ENCODE measurements at regions not wholly inside any gene's neighbourhood (a gene's known extent, or its start where the extent isn't known, plus 50 kb on each side); places are given as distances from the start of the nearest gene placed in this dataset.

DNA sequence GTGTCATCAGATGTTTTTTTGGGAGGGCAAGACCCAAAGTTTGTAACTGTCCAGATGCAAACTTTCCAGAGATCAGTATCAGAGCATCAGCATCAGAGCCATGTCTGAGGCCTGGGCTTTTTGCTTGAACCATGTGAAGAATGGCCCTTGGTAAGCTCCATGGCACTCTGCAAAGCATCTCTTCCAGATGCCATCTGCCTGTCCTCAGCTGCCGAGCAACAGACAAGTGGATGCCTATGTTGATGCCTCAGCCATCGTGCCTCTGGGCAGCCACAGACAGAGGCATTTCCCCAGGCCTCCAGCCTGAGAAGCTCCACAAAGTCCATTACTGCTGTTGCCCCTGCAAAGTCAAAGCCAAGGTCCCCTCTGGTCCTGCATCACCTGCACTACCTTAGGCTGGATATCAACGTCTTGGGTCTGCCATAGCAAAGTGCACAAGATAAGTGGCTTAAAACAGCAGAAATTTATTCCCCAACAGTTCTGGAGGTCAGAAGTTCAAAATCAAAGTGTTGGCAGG, 670.2 kb upstream of the MKI67 start:
- Histone ChIP-seq H3K4me1 (ENCODE audit: control insufficient read depth, insufficient read depth, low read length) (no peaks in the 10 kb centered on the region), H3K4me3 (ENCODE audit: low read length) (no peak overlapping the region), H3K9ac (ENCODE audit: low read length) (no peak overlapping the region)

DNA sequence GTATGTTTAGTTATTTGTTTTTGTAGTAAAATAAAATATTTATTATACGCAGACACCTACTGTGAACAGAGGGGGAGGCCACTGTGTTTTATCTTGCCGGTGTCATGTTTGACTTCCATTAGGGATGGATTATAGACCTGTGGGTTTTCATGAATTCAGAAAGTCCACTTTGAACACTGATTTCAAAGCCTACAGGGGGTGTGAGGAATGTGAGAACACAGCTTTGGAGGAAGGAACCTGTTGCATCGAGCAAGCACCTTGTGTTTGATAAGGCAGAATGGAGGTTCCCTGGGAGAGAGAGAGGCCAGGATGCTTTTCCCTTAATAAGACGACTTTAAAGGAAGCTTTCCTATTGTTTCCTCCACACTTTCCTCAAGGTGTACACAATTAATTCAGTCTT, 665.0 kb upstream of the MGMT start:
- Histone ChIP-seq H3K36me3 (ENCODE audit: control insufficient read depth, insufficient read depth, low read length) (no peaks in the 10 kb centered on the region), H3K4me1 (ENCODE audit: control insufficient read depth, insufficient read depth, low read length) (no peaks in the 10 kb centered on the region)

More for the DNA sequence above, 670.2 kb upstream of the MKI67 start:
- no peaks in the 10 kb centered on the region for H3K9me3 ChIP-seq (ENCODE audit: control insufficient read depth, low read length)
- no peaks in the 10 kb centered on the region for H3K27me3 ChIP-seq (ENCODE audit: control insufficient read depth, insufficient read depth, low read length)
- H3K36me3 ChIP-seq (ENCODE audit: control insufficient read depth, insufficient read depth, low read length), result no peaks in the 10 kb centered on the region

DNA sequence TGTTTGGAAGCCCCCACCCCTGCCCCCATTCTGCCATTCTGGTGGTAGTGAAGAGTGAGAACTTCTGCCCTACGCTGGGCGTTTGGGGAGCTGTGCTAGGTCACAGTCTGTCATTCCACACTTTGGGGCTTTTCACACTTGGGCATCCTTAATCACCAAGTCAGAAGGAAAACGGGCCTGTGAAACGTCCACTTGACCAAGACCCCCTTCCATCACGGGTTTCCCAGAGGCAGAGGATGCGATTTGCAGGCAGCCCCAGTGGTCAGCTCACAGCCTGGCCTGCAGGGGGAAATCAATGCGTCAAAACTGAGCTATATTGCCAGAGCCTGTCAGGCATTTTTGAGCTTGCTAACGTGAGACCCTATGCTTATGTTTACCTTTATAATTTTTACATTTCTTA, 663.3 kb upstream of the MGMT start:
- H3K27me3 ChIP-seq (ENCODE audit: control insufficient read depth, insufficient read depth, low read length), result no peaks in the 10 kb centered on the region
- no peak overlapping the region for H3K9ac ChIP-seq (ENCODE audit: low read length)
- H3K9me3 ChIP-seq (ENCODE audit: control insufficient read depth, low read length), result no peaks in the 10 kb centered on the region
- H3K36me3 ChIP-seq (ENCODE audit: control insufficient read depth, insufficient read depth, low read length), result no peaks in the 10 kb centered on the region
- H3K4me3 ChIP-seq (ENCODE audit: low read length), result no peak overlapping the region
- no peaks in the 10 kb centered on the region for H3K4me1 ChIP-seq (ENCODE audit: control insufficient read depth, insufficient read depth, low read length)

More for the DNA sequence above, 665.0 kb upstream of the MGMT start:
- Histone ChIP-seq H3K27me3 (ENCODE audit: control insufficient read depth, insufficient read depth, low read length) (no peaks in the 10 kb centered on the region), H3K9me3 (ENCODE audit: control insufficient read depth, low read length) (no peaks in the 10 kb centered on the region), H3K4me3 (ENCODE audit: low read length) (no peak overlapping the region), H3K9ac (ENCODE audit: low read length) (no peak overlapping the region)

DNA sequence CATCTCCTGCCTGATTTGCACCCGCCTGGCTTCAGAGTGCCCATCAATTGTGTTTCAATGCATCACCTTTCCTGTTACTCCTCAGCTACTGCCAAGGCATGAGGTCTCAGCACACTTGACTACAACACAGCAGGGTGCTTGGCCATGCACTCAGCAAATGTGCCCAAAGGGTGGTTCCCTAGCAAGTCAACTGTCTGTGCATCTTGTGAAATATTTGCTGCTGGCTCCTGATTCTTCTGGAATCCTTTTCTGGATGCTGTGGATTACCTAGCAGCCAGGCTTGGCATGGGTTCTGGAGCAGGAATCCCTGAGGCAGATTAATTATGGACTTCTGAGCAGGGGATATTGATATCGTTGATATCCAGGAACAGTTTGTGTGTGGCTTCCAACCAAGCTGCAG, 662.6 kb upstream of the MGMT start:
- no peaks in the 10 kb centered on the region for H3K4me1 ChIP-seq (ENCODE audit: control insufficient read depth, insufficient read depth, low read length)
- H3K9ac ChIP-seq (ENCODE audit: low read length), result no peak overlapping the region
- no peaks in the 10 kb centered on the region for H3K27me3 ChIP-seq (ENCODE audit: control insufficient read depth, insufficient read depth, low read length)
- H3K36me3 ChIP-seq (ENCODE audit: control insufficient read depth, insufficient read depth, low read length), result no peaks in the 10 kb centered on the region
- H3K4me3 ChIP-seq (ENCODE audit: low read length), result no peak overlapping the region
- no peaks in the 10 kb centered on the region for H3K9me3 ChIP-seq (ENCODE audit: control insufficient read depth, low read length)

DNA sequence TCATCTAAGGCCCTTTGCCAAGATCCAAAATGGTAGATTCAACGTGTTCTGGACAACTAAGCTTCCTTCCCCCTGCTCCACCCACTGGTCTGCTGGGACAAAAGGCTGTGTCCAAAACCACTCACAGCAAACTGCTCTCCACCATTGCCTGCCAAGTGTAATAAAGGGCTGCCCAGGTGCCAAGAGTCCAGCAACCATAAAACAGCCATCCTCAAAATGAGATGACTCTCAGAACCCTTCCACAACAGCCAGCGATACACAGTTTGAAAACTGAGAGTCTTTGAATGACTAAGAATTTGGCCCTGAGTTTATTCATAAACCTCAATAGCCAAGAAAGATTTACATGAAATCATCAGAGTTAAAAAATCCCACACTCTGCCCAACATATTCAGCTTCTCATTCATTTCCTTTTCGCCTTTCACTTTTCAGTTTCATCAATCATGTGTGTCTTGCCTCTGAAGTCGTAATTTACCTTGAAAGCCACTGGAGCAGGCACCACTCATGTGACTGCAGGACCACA, 658.1 kb upstream of the MGMT start:
- Histone ChIP-seq H3K9me3 (ENCODE audit: control insufficient read depth, low read length) (no peaks in the 10 kb centered on the region), H3K27me3 (ENCODE audit: control insufficient read depth, insufficient read depth, low read length) (no peaks in the 10 kb centered on the region), H3K9ac (ENCODE audit: low read length) (no peak overlapping the region), H3K4me3 (ENCODE audit: low read length) (no peak overlapping the region), H3K36me3 (ENCODE audit: control insufficient read depth, insufficient read depth, low read length) (no peaks in the 10 kb centered on the region), H3K4me1 (ENCODE audit: control insufficient read depth, insufficient read depth, low read length) (no peaks in the 10 kb centered on the region)

DNA sequence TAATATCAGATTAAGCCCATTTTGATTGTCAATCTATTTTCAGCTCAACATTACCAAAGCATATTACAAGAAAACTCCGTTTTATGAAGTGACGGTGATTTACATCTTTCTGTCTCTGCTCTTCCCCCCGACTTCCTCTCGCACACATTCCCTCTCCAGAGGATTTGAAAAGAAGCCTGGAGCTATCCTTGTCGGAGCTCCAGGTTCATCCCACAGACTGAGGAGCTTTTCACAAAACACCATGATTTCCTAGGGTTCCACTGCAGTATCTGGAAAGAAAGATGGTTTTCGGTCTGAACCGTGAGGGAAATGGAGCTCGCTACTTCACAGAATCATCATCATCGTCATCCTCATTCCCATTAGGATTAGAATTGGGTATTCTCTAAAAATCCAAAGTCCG, 655.5 kb upstream of the MGMT start:
- Histone ChIP-seq H3K4me1 (ENCODE audit: control insufficient read depth, insufficient read depth, low read length) (no peaks in the 10 kb centered on the region), H3K36me3 (ENCODE audit: control insufficient read depth, insufficient read depth, low read length) (no peaks in the 10 kb centered on the region), H3K9ac (ENCODE audit: low read length) (no peak overlapping the region), H3K27me3 (ENCODE audit: control insufficient read depth, insufficient read depth, low read length) (no peaks in the 10 kb centered on the region), H3K4me3 (ENCODE audit: low read length) (no peak overlapping the region), H3K9me3 (ENCODE audit: control insufficient read depth, low read length) (no peaks in the 10 kb centered on the region)

DNA sequence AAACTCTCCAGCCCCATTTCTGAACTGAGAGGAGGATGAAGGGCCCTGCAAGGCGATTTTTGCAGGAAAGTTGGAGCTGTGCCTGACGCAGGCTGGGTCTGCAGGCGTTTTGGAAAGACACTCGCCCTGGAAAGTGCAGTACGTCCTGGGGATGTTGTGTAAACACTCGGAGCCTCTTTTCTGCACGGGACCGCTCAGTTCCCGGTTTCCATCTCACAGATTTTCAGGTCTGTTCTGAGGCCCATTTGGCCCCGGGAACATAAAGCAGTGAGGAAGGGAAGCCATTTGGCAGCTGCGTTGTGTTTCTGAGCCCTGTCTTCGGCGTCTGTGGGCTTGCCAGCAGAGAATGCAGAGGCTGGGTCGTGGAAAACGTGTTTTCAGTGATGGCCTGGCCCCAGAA, 655.0 kb upstream of the MGMT start:
- no peak overlapping the region for H3K4me3 ChIP-seq (ENCODE audit: low read length)
- H3K27me3 ChIP-seq (ENCODE audit: control insufficient read depth, insufficient read depth, low read length), result no peaks in the 10 kb centered on the region
- no peak overlapping the region for H3K9ac ChIP-seq (ENCODE audit: low read length)
- H3K9me3 ChIP-seq (ENCODE audit: control insufficient read depth, low read length), result no peaks in the 10 kb centered on the region
- H3K4me1 ChIP-seq (ENCODE audit: control insufficient read depth, insufficient read depth, low read length), result no peaks in the 10 kb centered on the region
- H3K36me3 ChIP-seq (ENCODE audit: control insufficient read depth, insufficient read depth, low read length), result no peaks in the 10 kb centered on the region

DNA sequence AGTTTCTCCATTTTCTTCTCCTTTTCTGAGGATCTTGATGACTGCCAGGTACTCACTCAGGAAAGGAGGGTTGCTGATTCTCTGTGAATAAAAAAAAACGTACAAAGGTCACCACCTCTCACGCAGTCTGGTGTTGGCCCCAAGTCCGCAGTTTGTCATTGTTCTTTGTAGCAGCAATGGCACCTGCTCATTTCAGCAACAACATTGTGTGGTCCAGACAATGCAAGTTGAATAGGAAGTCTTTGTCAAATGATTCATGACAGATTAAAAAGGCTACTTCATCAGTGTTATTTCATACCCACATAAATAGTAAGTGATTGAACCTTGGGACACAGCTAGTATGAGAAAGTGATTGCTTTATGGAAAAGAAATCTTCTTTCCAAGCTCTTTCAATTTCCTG, 653.5 kb upstream of the MGMT start:
- Histone ChIP-seq H3K4me3 (ENCODE audit: low read length) (no peak overlapping the region), H3K9ac (ENCODE audit: low read length) (no peak overlapping the region), H3K9me3 (ENCODE audit: control insufficient read depth, low read length) (no peaks in the 10 kb centered on the region), H3K36me3 (ENCODE audit: control insufficient read depth, insufficient read depth, low read length) (no peaks in the 10 kb centered on the region), H3K27me3 (ENCODE audit: control insufficient read depth, insufficient read depth, low read length) (no peaks in the 10 kb centered on the region), H3K4me1 (ENCODE audit: control insufficient read depth, insufficient read depth, low read length) (no peaks in the 10 kb centered on the region)

DNA sequence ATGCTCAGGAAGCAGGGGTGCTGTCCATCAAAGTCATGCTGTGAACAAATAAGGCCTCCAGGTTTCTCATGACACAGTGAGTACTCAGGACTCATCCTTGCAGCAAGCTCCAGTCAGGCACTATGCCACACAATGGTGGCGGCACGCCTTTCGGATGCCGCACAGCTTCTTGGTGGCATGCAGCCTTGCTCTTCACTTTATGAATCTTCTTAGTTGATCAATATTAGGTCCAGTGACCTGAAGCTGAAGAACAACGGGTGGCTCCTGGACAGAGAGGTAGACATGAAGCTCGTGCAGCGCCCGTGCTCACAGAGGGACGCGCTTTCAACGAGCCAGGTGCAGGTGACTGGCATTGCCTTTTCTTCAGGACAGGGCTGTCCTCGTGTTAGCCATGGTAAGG, 653.0 kb upstream of the MGMT start:
- no peak overlapping the region for H3K9ac ChIP-seq (ENCODE audit: low read length)
- H3K9me3 ChIP-seq (ENCODE audit: control insufficient read depth, low read length), result no peaks in the 10 kb centered on the region
- no peak overlapping the region for H3K4me3 ChIP-seq (ENCODE audit: low read length)
- no peaks in the 10 kb centered on the region for H3K36me3 ChIP-seq (ENCODE audit: control insufficient read depth, insufficient read depth, low read length)
- H3K4me1 ChIP-seq (ENCODE audit: control insufficient read depth, insufficient read depth, low read length), result no peaks in the 10 kb centered on the region
- H3K27me3 ChIP-seq (ENCODE audit: control insufficient read depth, insufficient read depth, low read length), result no peaks in the 10 kb centered on the region

DNA sequence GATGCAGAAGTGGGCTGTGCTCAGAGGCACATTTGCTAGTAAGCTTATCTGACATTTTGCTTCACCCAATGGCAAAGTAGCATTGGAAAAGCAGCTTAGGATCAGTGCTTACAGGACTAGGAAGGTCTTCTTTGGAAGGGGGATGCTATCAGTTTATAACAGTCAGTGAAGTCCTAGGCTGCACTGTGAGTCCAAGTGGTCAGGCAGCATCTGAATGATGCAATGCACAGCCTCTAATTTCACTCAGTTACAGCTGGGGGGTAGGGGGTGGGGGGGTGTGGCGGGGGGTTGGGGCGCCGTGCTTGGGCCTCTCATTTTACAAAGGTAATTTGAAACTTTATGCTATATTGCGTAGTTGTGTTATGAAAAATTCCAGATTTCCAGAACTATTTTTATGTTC, 652.3 kb upstream of the MGMT start:
- H3K4me1 ChIP-seq (ENCODE audit: control insufficient read depth, insufficient read depth, low read length), result no peaks in the 10 kb centered on the region
- no peaks in the 10 kb centered on the region for H3K36me3 ChIP-seq (ENCODE audit: control insufficient read depth, insufficient read depth, low read length)
- H3K9ac ChIP-seq (ENCODE audit: low read length), result no peak overlapping the region
- H3K9me3 ChIP-seq (ENCODE audit: control insufficient read depth, low read length), result no peaks in the 10 kb centered on the region
- H3K27me3 ChIP-seq (ENCODE audit: control insufficient read depth, insufficient read depth, low read length), result no peaks in the 10 kb centered on the region
- H3K4me3 ChIP-seq (ENCODE audit: low read length), result no peak overlapping the region

DNA sequence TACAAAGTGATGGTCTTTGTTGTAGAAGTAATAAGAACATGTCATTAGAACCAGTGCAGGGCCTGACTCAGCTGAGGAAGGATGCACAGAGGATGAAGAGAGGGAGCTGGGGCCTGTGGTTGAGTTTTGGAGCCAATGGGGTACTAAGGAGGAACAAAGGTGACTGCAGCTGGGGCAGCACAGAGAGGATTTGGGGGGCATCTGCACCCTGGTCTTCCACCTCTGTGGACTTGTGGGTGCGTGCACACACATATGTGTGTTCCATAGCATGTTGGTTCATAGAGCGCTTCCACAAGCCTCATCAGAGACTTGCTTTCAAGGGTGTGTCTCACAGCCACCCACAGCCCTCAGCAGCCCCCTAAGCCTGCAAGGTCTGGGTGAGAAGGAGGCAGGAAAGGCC, 650.3 kb upstream of the MGMT start:
- H3K4me3 ChIP-seq (ENCODE audit: low read length), result no peak overlapping the region
- H3K36me3 ChIP-seq (ENCODE audit: control insufficient read depth, insufficient read depth, low read length), result no peaks in the 10 kb centered on the region
- H3K4me1 ChIP-seq (ENCODE audit: control insufficient read depth, insufficient read depth, low read length), result no peaks in the 10 kb centered on the region
- no peak overlapping the region for H3K9ac ChIP-seq (ENCODE audit: low read length)
- H3K27me3 ChIP-seq (ENCODE audit: control insufficient read depth, insufficient read depth, low read length), result no peaks in the 10 kb centered on the region
- H3K9me3 ChIP-seq (ENCODE audit: control insufficient read depth, low read length), result no peaks in the 10 kb centered on the region

DNA sequence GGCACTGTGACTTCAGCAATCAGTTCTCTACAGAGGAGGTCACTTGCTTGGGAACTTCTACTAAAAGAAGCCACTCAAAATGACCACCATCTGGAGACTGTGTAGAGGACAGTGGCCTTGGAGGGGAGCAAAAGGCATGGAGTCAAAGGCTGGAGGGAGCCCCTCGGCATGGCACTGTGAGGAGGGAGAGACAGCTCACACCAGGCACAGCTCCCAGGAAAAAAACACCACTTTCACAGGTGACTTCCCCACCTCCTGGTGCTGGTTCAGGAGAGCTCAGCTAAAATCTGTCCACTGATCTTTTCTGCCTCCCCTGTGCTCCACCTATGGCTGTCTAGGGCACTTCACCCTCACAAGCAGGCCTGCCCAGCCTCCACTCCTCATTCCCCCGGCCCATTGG, 649.4 kb upstream of the MGMT start:
- Histone ChIP-seq H3K36me3 (ENCODE audit: control insufficient read depth, insufficient read depth, low read length) (no peaks in the 10 kb centered on the region), H3K27me3 (ENCODE audit: control insufficient read depth, insufficient read depth, low read length) (no peaks in the 10 kb centered on the region), H3K4me1 (ENCODE audit: control insufficient read depth, insufficient read depth, low read length) (no peaks in the 10 kb centered on the region), H3K9ac (ENCODE audit: low read length) (no peak overlapping the region), H3K9me3 (ENCODE audit: control insufficient read depth, low read length) (no peaks in the 10 kb centered on the region), H3K4me3 (ENCODE audit: low read length) (no peak overlapping the region)

DNA sequence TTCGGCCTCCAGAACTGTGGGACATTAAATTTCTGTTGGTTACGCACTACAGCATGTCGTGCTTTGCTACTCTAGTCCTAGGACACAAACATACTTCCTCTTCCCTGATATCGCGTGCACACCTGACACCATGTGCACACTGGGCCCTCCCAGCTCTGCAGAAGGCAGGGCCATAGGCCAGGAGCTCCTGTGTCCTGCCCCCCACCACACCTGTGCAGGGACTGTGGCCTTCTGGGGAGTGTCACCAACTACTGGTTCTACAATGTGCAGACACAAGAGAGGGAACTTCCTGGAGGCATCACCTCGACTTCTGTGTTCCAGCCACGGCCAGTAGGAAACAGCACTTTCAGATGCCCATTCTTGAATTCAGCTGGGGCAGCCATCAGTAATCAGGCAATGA, 646.4 kb upstream of the MGMT start:
- Histone ChIP-seq H3K9me3 (ENCODE audit: control insufficient read depth, low read length) (no peaks in the 10 kb centered on the region), H3K4me1 (ENCODE audit: control insufficient read depth, insufficient read depth, low read length) (no peaks in the 10 kb centered on the region), H3K9ac (ENCODE audit: low read length) (no peak overlapping the region), H3K27me3 (ENCODE audit: control insufficient read depth, insufficient read depth, low read length) (no peaks in the 10 kb centered on the region), H3K36me3 (ENCODE audit: control insufficient read depth, insufficient read depth, low read length) (no peaks in the 10 kb centered on the region), H3K4me3 (ENCODE audit: low read length) (no peak overlapping the region)

All from mucosa of stomach (tissue), 1 donor.